Activated CD8-positive, alpha-beta memory T cell treated with anti-CD3 and anti-CD28 coated beads, Interleukin-2, amount 10 ng/mL, durations not matched to agents 7 days and 5 days (primary cell): ENCODE measurements at regions not wholly inside any gene's neighbourhood (a gene's known extent, or its start where the extent isn't known, plus 50 kb on each side); places are given as distances from the start of the nearest gene placed in this dataset.

Experiments used
- ATAC-seq: fragments of 150-1000 bp; cut with Tn5 transposase; one replicate; pipeline ENCODE4 v1.10.0; 2021; ENCODE audit warnings: moderate library complexity
- CTCF ChIA-PET: fragments of 350-600 bp; sonication (Branson Sonifier 250); formaldehyde crosslinking; loops from one replicate; lab custom pipeline; 2021; ENCODE audit warnings: antibody characterized with exemption; lab: Charles Lee
- DNase-seq: peaks from one replicate; pipeline ENCODE4 v3.0.0-alpha.2; 2020
- H3K27ac Mint-ChIP-seq: one replicate; pipeline ENCODE4 v1.8.0; 2021; ENCODE audit warnings: mild to moderate bottlenecking, mixed read lengths
- H3K27me3 Mint-ChIP-seq: one replicate; pipeline ENCODE4 v1.8.0; 2021; ENCODE audit warnings: mixed read lengths
- H3K36me3 Mint-ChIP-seq: one replicate; pipeline ENCODE4 v1.8.0; 2021; ENCODE audit warnings: mild to moderate bottlenecking, mixed read lengths
- H3K4me1 Mint-ChIP-seq: one replicate; pipeline ENCODE4 v1.8.0; 2021; ENCODE audit warnings: mixed read lengths
- H3K4me3 Mint-ChIP-seq: one replicate; pipeline ENCODE4 v1.8.0; 2021; ENCODE audit warnings: mild to moderate bottlenecking, moderate library complexity, mixed read lengths
- H3K9me3 Mint-ChIP-seq: one replicate; pipeline ENCODE4 v1.8.0; 2022; ENCODE audit warnings: low read depth, mixed read lengths

DNA sequence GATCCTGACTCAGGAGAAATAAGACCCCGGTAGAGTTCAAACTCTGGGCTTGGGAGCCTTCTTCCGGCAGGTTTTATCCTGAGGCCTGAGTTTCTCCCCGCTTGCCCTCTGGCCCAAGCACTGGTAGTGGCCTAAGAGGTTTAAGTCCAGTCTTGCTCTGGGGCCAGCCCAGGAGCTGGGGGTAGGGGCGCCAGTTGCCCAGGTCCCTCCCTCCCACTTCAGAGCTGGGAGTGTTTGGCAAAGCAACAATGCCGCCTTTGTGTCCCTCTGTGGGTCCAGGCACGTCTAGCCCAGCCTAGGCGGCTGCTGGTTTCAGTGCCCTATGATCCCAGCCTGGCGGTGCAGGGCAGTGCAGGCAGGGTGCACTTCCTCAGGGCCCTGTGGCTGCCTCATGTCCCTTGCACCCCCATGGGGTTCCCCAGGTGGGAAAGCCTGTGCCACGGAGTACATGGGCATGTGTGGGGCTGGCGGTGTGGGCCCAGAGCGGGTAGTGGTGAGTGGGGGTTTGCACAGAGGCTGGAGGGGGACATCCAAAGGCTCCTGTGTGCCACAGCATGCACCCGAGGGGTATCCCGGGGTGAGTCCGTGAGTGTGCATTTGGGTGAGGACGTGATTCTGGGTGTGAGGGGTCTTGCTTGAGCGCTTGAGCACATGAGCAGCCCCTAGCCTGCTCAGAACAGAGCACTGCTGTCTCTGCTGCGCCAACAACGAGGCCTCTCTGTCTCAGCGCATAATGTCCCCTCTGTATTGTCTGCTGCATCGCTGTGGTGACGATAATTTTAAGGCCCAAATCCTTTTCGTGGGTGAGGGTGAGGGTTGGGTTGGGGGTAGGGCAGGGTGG, 61.7 kb upstream of the PSD2 start:
- DNase-seq: no peak
- H3K4me1 Mint-ChIP-seq: no peaks in the 10 kb centered on the region
- no peak for ATAC-seq
- H3K27me3 Mint-ChIP-seq: no peaks in the 10 kb centered on the region
- no peak overlapping the region for H3K4me3 Mint-ChIP-seq
- H3K27ac Mint-ChIP-seq: no peak overlapping the region
- H3K36me3 Mint-ChIP-seq: no peaks in the 10 kb centered on the region
- CTCF ChIA-PET: interaction anchor here (0.5 kb wide), 1 partner anchor 35 kb away, joined by 3 read pairs; no protein-coding TSS in a partner anchor
- no peaks in the 10 kb centered on the region for H3K9me3 Mint-ChIP-seq

GRCh38 chr5:139734539-139734916, 61.1 kb upstream of the PSD2 start:
- no peak for ATAC-seq
- Mint-ChIP-seq H3K36me3 (no peaks in the 10 kb centered on the region), H3K27me3 (no peaks in the 10 kb centered on the region), H3K4me3 (no peak overlapping the region), H3K27ac (no peak overlapping the region), H3K9me3 (no peaks in the 10 kb centered on the region), H3K4me1 (no peaks in the 10 kb centered on the region)
- no peak for DNase-seq
- CTCF ChIA-PET: no interaction called here

- Mint-ChIP-seq H3K9me3 (no peaks in the 10 kb centered on the region), H3K27me3 (no peaks in the 10 kb centered on the region), H3K4me3 (no peak overlapping the region), H3K4me1 (no peaks in the 10 kb centered on the region), H3K36me3 (no peaks in the 10 kb centered on the region), H3K27ac (no peak overlapping the region)
- CTCF ChIA-PET: interaction anchor here (0.9 to 2.1 kb wide), 3 partner anchors 13 to 103 kb away, joined by 3 to 9 read pairs (median 3); no protein-coding TSS in a partner anchor
- ATAC-seq (no peak), DNase-seq (no peak)
These were observed 57.1 kb upstream of the PSD2 start for GRCh38 chr5:139738193-139739149.

DNA sequence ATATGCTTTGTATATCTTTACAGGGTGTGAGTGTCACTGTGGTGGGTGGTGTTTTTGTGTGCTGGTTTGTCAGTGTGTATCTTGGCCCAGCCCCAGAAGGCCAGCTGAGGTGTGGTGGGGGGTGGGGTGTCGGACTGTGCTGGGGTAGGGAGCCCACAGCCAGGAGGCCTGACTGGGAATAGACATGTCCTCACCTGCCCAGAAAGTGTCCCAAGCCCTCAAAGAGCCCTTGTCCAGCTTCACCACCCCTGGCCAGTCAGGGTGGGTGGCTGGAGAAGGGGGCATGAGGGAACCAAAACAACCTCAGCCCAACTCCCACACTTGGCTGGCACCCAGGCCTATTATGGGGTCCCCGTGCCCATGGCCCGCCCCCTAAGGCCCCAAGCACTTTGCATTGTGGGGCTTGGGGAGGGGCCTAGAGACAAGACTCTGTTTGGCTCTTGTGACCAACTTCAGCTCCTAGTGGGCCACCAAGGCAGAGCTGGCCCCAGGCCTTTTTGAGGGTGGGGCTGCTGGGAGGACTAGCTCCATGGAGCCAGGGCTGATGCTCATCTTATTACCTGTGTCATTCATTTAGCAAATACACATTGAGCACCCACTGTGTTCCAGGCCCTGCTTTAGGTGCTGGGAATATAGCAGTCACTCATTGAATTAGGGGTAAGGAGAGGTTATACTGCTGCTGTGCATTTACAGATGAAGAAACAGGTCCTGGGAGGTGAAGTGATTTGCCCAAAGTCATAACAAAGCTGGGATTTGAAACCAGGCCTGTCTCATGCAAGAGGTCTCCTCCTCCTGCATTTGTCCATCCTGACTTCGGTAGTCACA, 56.2 kb upstream of the PSD2 start:
- no peaks in the 10 kb centered on the region for H3K4me1 Mint-ChIP-seq
- CTCF ChIA-PET: interaction anchor here (0.9 to 2.1 kb wide), 3 partner anchors 12 to 104 kb away, joined by 3 to 9 read pairs (median 3); no protein-coding TSS in a partner anchor
- DNase-seq (no peak), ATAC-seq (no peak)
- H3K9me3 Mint-ChIP-seq: no peaks in the 10 kb centered on the region
- no peaks in the 10 kb centered on the region for H3K27me3 Mint-ChIP-seq
- H3K4me3 Mint-ChIP-seq: no peak overlapping the region
- no peaks in the 10 kb centered on the region for H3K36me3 Mint-ChIP-seq
- H3K27ac Mint-ChIP-seq: no peak overlapping the region

DNA sequence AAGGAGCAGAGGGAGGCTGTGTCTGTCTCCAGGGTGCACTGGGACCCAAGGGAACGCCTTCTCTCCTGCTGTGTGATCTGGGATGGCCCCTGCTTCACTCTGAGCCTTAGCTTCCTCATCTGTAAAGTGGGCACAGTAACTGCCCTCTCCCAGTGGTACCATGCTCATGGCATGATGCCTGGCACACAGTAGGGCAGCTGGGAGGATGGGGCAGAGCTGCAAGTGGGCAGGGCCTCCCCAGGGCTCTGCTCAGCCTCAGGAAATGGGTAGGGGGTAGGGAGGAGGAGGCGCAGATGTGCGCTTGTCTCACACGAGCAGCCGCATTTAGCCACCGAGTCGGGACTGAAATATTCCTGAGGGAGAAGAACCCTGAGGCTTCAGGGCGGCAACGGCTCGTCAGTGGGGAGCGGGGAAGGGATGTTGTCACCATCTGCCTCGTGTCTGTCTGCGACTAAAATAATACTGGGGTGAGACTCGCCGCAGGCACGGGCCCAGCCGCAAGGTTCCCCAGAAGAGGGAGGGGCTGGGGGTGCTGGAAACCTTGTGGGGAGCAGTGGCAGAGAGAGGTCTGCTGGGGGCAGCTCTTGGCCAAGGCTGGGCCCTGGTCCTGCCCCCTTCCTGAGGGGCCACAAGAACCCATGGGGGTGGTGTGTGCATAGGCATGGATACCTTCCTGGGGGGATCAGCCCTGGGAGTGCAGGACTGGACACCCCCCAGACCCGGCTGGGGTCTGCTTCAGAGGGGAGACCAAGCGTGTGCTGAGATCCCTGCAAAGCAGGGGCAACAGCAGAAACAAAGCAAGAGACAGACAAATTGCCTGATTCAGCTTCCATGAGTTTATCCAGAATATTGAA, 55.2 kb upstream of the PSD2 start:
- Mint-ChIP-seq H3K9me3 (no peaks in the 10 kb centered on the region), H3K36me3 (no peaks in the 10 kb centered on the region), H3K27me3 (no peaks in the 10 kb centered on the region), H3K27ac (no peak overlapping the region), H3K4me3 (no peak overlapping the region), H3K4me1 (no peaks in the 10 kb centered on the region)
- no peak for ATAC-seq
- DNase-seq: no peak
- CTCF ChIA-PET: interaction anchor here (2.1 kb wide), 1 partner anchor 25 kb away, joined by 9 read pairs; no protein-coding TSS in a partner anchor

- no peaks in the 10 kb centered on the region for H3K36me3 Mint-ChIP-seq
These were observed 54.5 kb upstream of the PSD2 start for GRCh38 chr5:139740992-139741672.

GRCh38 chr5:139741823-139742172, 53.8 kb upstream of the PSD2 start:
- CTCF ChIA-PET: interaction anchor here (1.4 to 1.7 kb wide), 2 partner anchors 33 to 108 kb away, joined by 4 to 5 read pairs; no protein-coding TSS in a partner anchor
- Mint-ChIP-seq H3K4me3 (no peak overlapping the region), H3K9me3 (no peaks in the 10 kb centered on the region), H3K27me3 (peaks cover 7% of the 10 kb centered on the region), H3K4me1 (peaks cover 6% of the 10 kb centered on the region), H3K36me3 (no peaks in the 10 kb centered on the region), H3K27ac (no peak overlapping the region)
- no peak for DNase-seq
- ATAC-seq: no peak

More at GRCh38 chr5:139740992-139741672, 54.5 kb upstream of the PSD2 start:
- DNase-seq: no peak
- Mint-ChIP-seq H3K4me3 (no peak overlapping the region), H3K27ac (no peak overlapping the region), H3K4me1 (peaks cover 4% of the 10 kb centered on the region), H3K9me3 (no peaks in the 10 kb centered on the region), H3K27me3 (peaks cover 6% of the 10 kb centered on the region)
- no peak for ATAC-seq
- CTCF ChIA-PET: interaction anchor here (1.7 kb wide), 1 partner anchor 34 kb away, joined by 5 read pairs; no protein-coding TSS in a partner anchor

GRCh38 chr5:139742173-139742903, 53.3 kb upstream of the PSD2 start:
- Mint-ChIP-seq H3K27ac (no peak overlapping the region), H3K4me1 (peaks cover 10% of the 10 kb centered on the region), H3K9me3 (no peaks in the 10 kb centered on the region), H3K4me3 (no peak overlapping the region), H3K36me3 (no peaks in the 10 kb centered on the region), H3K27me3 (peaks cover 13% of the 10 kb centered on the region)
- DNase-seq (no peak), ATAC-seq (no peak)
- CTCF ChIA-PET: interaction anchor here (1.3 to 1.7 kb wide), 3 partner anchors 23 to 109 kb away, joined by 4 to 5 read pairs (median 4); no protein-coding TSS in a partner anchor

- H3K4me3 Mint-ChIP-seq: no peak overlapping the region
These were observed 52.4 kb upstream of the PSD2 start for GRCh38 chr5:139743001-139743771.

DNA sequence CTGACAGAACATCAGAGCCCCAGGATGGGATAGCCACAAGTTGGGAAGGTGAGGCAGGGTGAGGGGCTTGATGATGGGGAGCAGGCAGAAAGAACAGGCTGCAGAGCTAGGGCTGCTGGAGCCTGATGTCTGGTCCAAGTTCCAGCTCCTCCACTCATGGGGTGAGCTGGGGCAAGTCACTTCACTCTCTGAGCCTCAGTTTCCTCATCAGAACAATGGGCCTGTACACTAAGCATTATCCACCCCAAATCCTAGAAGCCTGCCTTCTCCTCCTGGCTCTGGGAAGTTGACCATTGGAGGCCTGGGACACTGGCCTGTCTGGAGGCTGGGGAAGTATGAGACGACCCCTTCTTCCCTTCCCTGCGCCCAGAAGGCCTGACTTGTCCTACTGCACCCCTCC, 51.8 kb upstream of the PSD2 start:
- peaks cover 26% of the 10 kb centered on the region for H3K27me3 Mint-ChIP-seq
- no peaks in the 10 kb centered on the region for H3K9me3 Mint-ChIP-seq
- CTCF ChIA-PET: interaction anchor here (0.6 to 6.7 kb wide), 3 partner anchors 22 to 169 kb away, joined by 3 to 72 read pairs (median 4); no protein-coding TSS in a partner anchor
- no peaks in the 10 kb centered on the region for H3K36me3 Mint-ChIP-seq
- no peak overlapping the region for H3K27ac Mint-ChIP-seq
- no peak for DNase-seq
- no peak for ATAC-seq
- peaks cover 17% of the 10 kb centered on the region for H3K4me1 Mint-ChIP-seq
- no peak overlapping the region for H3K4me3 Mint-ChIP-seq

More at GRCh38 chr5:139743001-139743771, 52.4 kb upstream of the PSD2 start:
- Mint-ChIP-seq H3K9me3 (no peaks in the 10 kb centered on the region), H3K36me3 (no peaks in the 10 kb centered on the region), H3K27ac (no peak overlapping the region), H3K27me3 (peaks cover 20% of the 10 kb centered on the region), H3K4me1 (peaks cover 15% of the 10 kb centered on the region)
- DNase-seq: no peak
- CTCF ChIA-PET: interaction anchor here (1.3 to 1.4 kb wide), 2 partner anchors 22 to 110 kb away, joined by 4 read pairs; no protein-coding TSS in a partner anchor
- no peak for ATAC-seq
